Glutamatergic neuron (in vitro differentiated cells): ENCODE measurements at regions not wholly inside any gene's neighbourhood (a gene's known extent, or its start where the extent isn't known, plus 50 kb on each side); places are given as distances from the start of the nearest gene placed in this dataset.
"Not testable (repeated sequence)": the region's sequence is repeated elsewhere in the genome, so short reads cannot be mapped to it uniquely, and the experiment has no call there.

Experiments used
- DNase-seq: peaks from one replicate; pipeline ENCODE4 v3.0.0; 2022
- H3K27ac Mint-ChIP-seq: one replicate; pipeline ENCODE4 v1.8.0; 2020; ENCODE audit warnings: mild to moderate bottlenecking, mixed read lengths, inconsistent platforms; ENCODE audit not compliant: unreplicated experiment
- H3K27me3 Mint-ChIP-seq: one replicate; pipeline ENCODE4 v1.8.0; 2020; ENCODE audit warnings: mild to moderate bottlenecking, moderate library complexity, mixed read lengths, inconsistent platforms; ENCODE audit not compliant: unreplicated experiment
- H3K36me3 Mint-ChIP-seq: one replicate; pipeline ENCODE4 v1.8.0; 2020; ENCODE audit warnings: mild to moderate bottlenecking, mixed read lengths, inconsistent platforms; ENCODE audit not compliant: unreplicated experiment
- H3K4me1 Mint-ChIP-seq: one replicate; pipeline ENCODE4 v1.8.0; 2020; ENCODE audit warnings: mild to moderate bottlenecking, low read depth, mixed read lengths, inconsistent platforms; ENCODE audit not compliant: unreplicated experiment
- H3K4me3 Mint-ChIP-seq: one replicate; pipeline ENCODE4 v1.8.0; 2020; ENCODE audit warnings: mild to moderate bottlenecking, mixed read lengths, inconsistent platforms; ENCODE audit not compliant: unreplicated experiment
- H3K9me3 Mint-ChIP-seq: one replicate; pipeline ENCODE4 v1.8.0; 2020; ENCODE audit warnings: mild to moderate bottlenecking, moderate library complexity, mixed read lengths, inconsistent platforms; ENCODE audit not compliant: unreplicated experiment
- CTCF ChIP-seq: fragments of 200-600 bp; sonication (generic); IDR thresholded peaks from one replicate; pipeline ENCODE4 v1.5.0; 2021; ENCODE audit not compliant: partially characterized antibody, unreplicated experiment

GRCh38 chr18:56443166-56443907 lies 195.1 kb downstream of the TXNL1 start:
- H3K36me3 Mint-ChIP-seq = no peaks in the 10 kb centered on the region
- peaks cover 1% of the 10 kb centered on the region for H3K9me3 Mint-ChIP-seq
- H3K27me3 Mint-ChIP-seq = no peaks in the 10 kb centered on the region
- no peak overlapping the region for H3K4me3 Mint-ChIP-seq
- no peak for TF ChIP-seq CTCF
- DNase-seq = no peak
- no peak overlapping the region for H3K27ac Mint-ChIP-seq
- H3K4me1 Mint-ChIP-seq = no peaks in the 10 kb centered on the region

GRCh38 chr18:56438480-56438879 lies 199.9 kb downstream of the TXNL1 start:
- H3K27ac Mint-ChIP-seq, H3K27me3 Mint-ChIP-seq, H3K36me3 Mint-ChIP-seq, H3K4me1 Mint-ChIP-seq, H3K4me3 Mint-ChIP-seq, H3K9me3 Mint-ChIP-seq, DNase-seq: not testable (repeated sequence)

GRCh38 chr18:56436651-56437050 lies 201.7 kb downstream of the TXNL1 start:
- H3K9me3 Mint-ChIP-seq = no peaks in the 10 kb centered on the region
- no peaks in the 10 kb centered on the region for H3K36me3 Mint-ChIP-seq
- no peak overlapping the region for H3K4me3 Mint-ChIP-seq
- H3K27ac Mint-ChIP-seq = no peak overlapping the region
- H3K4me1 Mint-ChIP-seq = no peaks in the 10 kb centered on the region
- no peak for DNase-seq
- no peak for TF ChIP-seq CTCF
- no peaks in the 10 kb centered on the region for H3K27me3 Mint-ChIP-seq

- Mint-ChIP-seq H3K4me1 (no peaks in the 10 kb centered on the region), H3K36me3 (no peaks in the 10 kb centered on the region), H3K27ac (no peak overlapping the region), H3K4me3 (no peak overlapping the region), H3K27me3 (no peaks in the 10 kb centered on the region), H3K9me3 (no peaks in the 10 kb centered on the region)
- TF ChIP-seq CTCF = no peak
- DNase-seq = no peak
Observed at GRCh38 chr18:56433919-56434318, 204.5 kb downstream of the TXNL1 start.

- Mint-ChIP-seq H3K27me3 (no peaks in the 10 kb centered on the region), H3K27ac (no peak overlapping the region), H3K9me3 (peaks cover 5% of the 10 kb centered on the region), H3K4me1 (no peaks in the 10 kb centered on the region), H3K4me3 (no peak overlapping the region), H3K36me3 (peaks cover 15% of the 10 kb centered on the region)
- TF ChIP-seq CTCF = no peak
- DNase-seq = no peak
Observed at GRCh38 chr18:56431551-56431950, 206.8 kb downstream of the TXNL1 start.
